ENCODE measurements at regions not wholly inside any gene's neighbourhood (a gene's known extent, or its start where the extent isn't known, plus 50 kb on each side); places are given as distances from the start of the nearest gene placed in this dataset.

- TF ChIP-seq CTCF (IDR thresholded peaks at IDR 0.05) (no peak), EZH2 (IDR thresholded peaks at IDR 0.05; ENCODE audit: borderline replicate concordance, insufficient read depth, low read depth, low read length, poor library complexity, severe bottlenecking) (no peak)
Observed at GRCh38 chr3:67288466-67289106, 290.5 kb downstream of the KBTBD8 start.
